Esophagus muscularis mucosa (tissue), 4 donors: ENCODE measurements at regions not wholly inside any gene's neighbourhood (a gene's known extent, or its start where the extent isn't known, plus 50 kb on each side); places are given as distances from the start of the nearest gene placed in this dataset.
A peak's percentile ranks its signal among the peaks of the same experiment; 100 is the strongest.

Source experiments
- DNase-seq: peaks from one replicate; pipeline ENCODE4 v3.0.0-alpha.2; 2017; ENCODE audit errors: extremely low spot score
- H3K27ac ChIP-seq, 4 donors: fragments of 200-600 bp; sonication (generic); replicated peaks in 1 of 4; 1 replicate in 3 of 4; 2 replicates in 1 of 4; pipeline ENCODE4 v1.5.1; 2016 to 2019; ENCODE audit warnings: mild to moderate bottlenecking in 1 of 4
- H3K27me3 ChIP-seq, 4 donors: fragments of 200-600 bp; sonication (generic); one replicate each; pipeline versions ENCODE4 v1.5.1 to v1.6.0; 2016 to 2019
- H3K36me3 ChIP-seq, 4 donors: fragments of 200-600 bp; sonication (generic); one replicate each; pipeline ENCODE4 v1.5.1; 2016 to 2019
- H3K4me1 ChIP-seq, 4 donors: fragments of 200-600 bp; sonication (generic); one replicate each; pipeline ENCODE4 v1.5.1; 2016 to 2019
- H3K4me3 ChIP-seq, 4 donors: fragments of 200-600 bp; sonication (generic); 1 replicate in 2 of 4; 2 replicates in 2 of 4; pipeline ENCODE4 v1.5.1; 2016 to 2019; ENCODE audit warnings: mild to moderate bottlenecking in 4 of 4, moderate library complexity in 1 of 4
- H3K9me3 ChIP-seq, 4 donors: fragments of 200-600 bp; sonication (generic); 1 replicate in 3 of 4; 2 replicates in 1 of 4; pipeline ENCODE4 v1.5.1; 2016 to 2019
- CTCF ChIP-seq, 3 experiments: fragments of 200-600 bp in 2 of 3; fragments of 450-650 bp in 1 of 3; sonication (generic) in 2 of 3; IDR thresholded peaks; one replicate each; pipeline ENCODE4 v1.5.1; 2017 to 2019; ENCODE audit warnings: antibody characterized with exemption in 3 of 3, mild to moderate bottlenecking in 2 of 3, moderate library complexity in 1 of 3
- EP300 ChIP-seq: sonication (generic); formaldehyde crosslinking; IDR thresholded peaks from one replicate; pipeline ENCODE4 v1.6.1; 2017; ENCODE audit warnings: antibody characterized with exemption
- POLR2A ChIP-seq: fragments of 450-650 bp; IDR thresholded peaks from one replicate; pipeline ENCODE4 v1.6.1; 2017; ENCODE audit warnings: antibody characterized with exemption, moderate library complexity, mild to moderate bottlenecking, low read depth
- POLR2AphosphoS5 ChIP-seq, 2 donors: sonication (generic); formaldehyde crosslinking; IDR thresholded peaks; one replicate each; pipeline ENCODE4 v1.6.1; 2017; ENCODE audit warnings: antibody characterized with exemption in 2 of 2
- WGBS: methylation state at CpG from one replicate; pipeline ENCODE4 v1.1.5; 2018; 5-methylcytosine and 5-hydroxymethylcytosine counted together
- intact Hi-C: fragments of 100-400 bp; cut with DNase I; formaldehyde crosslinking; loops from one replicate; pipeline ENCODE4 v1.15.1; 2023

DNA sequence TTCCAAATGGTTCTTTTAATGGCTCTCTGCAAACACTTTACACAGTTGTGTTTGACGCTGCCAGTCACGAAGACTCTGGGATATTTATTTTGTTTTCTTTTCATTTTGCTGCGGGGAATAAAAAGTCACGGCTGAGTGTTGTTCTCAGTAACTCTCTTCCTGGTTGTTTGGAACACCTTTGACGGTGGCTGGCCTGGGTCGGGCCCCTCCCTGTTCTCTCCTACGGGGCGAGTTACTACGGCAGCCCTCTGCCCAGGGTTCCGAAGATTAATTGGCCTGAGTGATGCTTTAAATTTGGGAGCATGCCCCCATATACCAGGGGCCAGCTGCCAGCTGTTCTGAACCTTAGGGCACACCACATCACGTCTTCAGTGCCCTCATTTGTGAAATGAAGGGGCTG is 84.7 kb downstream of the GATA6 start:
- TF ChIP-seq EP300 (no peak), POLR2A (no peak), CTCF (IDR thresholded peaks at IDR 0.05) (no peak), POLR2AphosphoS5 (IDR thresholded peaks at IDR 0.05) (no peak)
- no peak overlapping the region for H3K4me3 ChIP-seq
- peaks cover 0 to 3% (median 0%) of the 10 kb centered on the region in 4 donors for H3K4me1 ChIP-seq
- H3K36me3 ChIP-seq: no peaks in the 10 kb centered on the region
- WGBS: 70% methylated on average over 11 of the region's 11 CpGs
- no peaks in the 10 kb centered on the region for H3K9me3 ChIP-seq
- no peak overlapping the region for H3K27ac ChIP-seq
- no peak for DNase-seq
- no peaks in the 10 kb centered on the region for H3K27me3 ChIP-seq
- intact Hi-C loops: no loop called here

- WGBS: 33% methylated on average over 9 of the region's 9 CpGs
- TF ChIP-seq POLR2AphosphoS5 (IDR thresholded peaks at IDR 0.05): no peak
- Histone ChIP-seq H3K9me3 (no peaks in the 10 kb centered on the region), H3K4me1 (peaks cover 0 to 3% (median 0%) of the 10 kb centered on the region in 4 donors), H3K27me3 (no peaks in the 10 kb centered on the region), H3K27ac (peak overlapping the region in 2 of 4 donors; percentile 1 to 46), H3K36me3 (no peaks in the 10 kb centered on the region), H3K4me3 (no peak overlapping the region)
- no peak for DNase-seq
- intact Hi-C loops: no loop called here
These were observed 84.3 kb downstream of the GATA6 start for GRCh38 chr18:22253676-22254075.

- H3K4me3 ChIP-seq: no peak overlapping the region
- H3K9me3 ChIP-seq: no peaks in the 10 kb centered on the region
- H3K4me1 ChIP-seq: peaks cover 0 to 3% (median 0%) of the 10 kb centered on the region in 4 donors
- TF ChIP-seq CTCF (IDR thresholded peaks at IDR 0.05) (no peak), EP300 (no peak), POLR2A (no peak), POLR2AphosphoS5 (IDR thresholded peaks at IDR 0.05) (no peak)
- peak overlapping the region in 2 of 4 donors; percentile 1 to 46 for H3K27ac ChIP-seq
- H3K36me3 ChIP-seq: no peaks in the 10 kb centered on the region
- intact Hi-C loops: no loop called here
- H3K27me3 ChIP-seq: no peaks in the 10 kb centered on the region
- no peak for DNase-seq
- WGBS: 71% methylated on average over 5 of the region's 5 CpGs
These were observed 83.8 kb downstream of the GATA6 start for GRCh38 chr18:22253156-22253555.
